ENCODE measurements at regions not wholly inside any gene's neighbourhood (a gene's known extent, or its start where the extent isn't known, plus 50 kb on each side); places are given as distances from the start of the nearest gene placed in this dataset.

GRCh38 chr18:30302181-30302580 lies 740.4 kb downstream of the DSC3 start:
- no peaks in the 10 kb centered on the region for H3K36me3 ChIP-seq (ENCODE audit: control insufficient read depth in 2 of 2, insufficient read depth in 2 of 2, low read length in 2 of 2)
- H3K4me3 ChIP-seq (ENCODE audit: low read length in 2 of 2) = no peak overlapping the region
- no peaks in the 10 kb centered on the region for H3K9me3 ChIP-seq (ENCODE audit: control insufficient read depth in 2 of 2, low read length in 2 of 2)
- no peak overlapping the region for H3K27ac ChIP-seq (ENCODE audit: low read depth in 2 of 2, low read length in 2 of 2)
- H3K4me1 ChIP-seq (ENCODE audit: control insufficient read depth in 2 of 2, insufficient read depth in 2 of 2, low read length in 2 of 2) = no peaks in the 10 kb centered on the region
- no peaks in the 10 kb centered on the region for H3K27me3 ChIP-seq (ENCODE audit: control insufficient read depth in 2 of 2, insufficient read depth in 2 of 2, low read length in 2 of 2)
- no peak overlapping the region for H3K9ac ChIP-seq (ENCODE audit: low read depth in 1 of 2, low read length in 2 of 2)

GRCh38 chr18:30298769-30299168 lies 743.8 kb downstream of the DSC3 start:
- no peak overlapping the region for H3K4me3 ChIP-seq (ENCODE audit: low read length in 2 of 2)
- H3K9me3 ChIP-seq (ENCODE audit: control insufficient read depth in 2 of 2, low read length in 2 of 2) = no peaks in the 10 kb centered on the region
- H3K27ac ChIP-seq (ENCODE audit: low read depth in 2 of 2, low read length in 2 of 2) = no peak overlapping the region
- no peaks in the 10 kb centered on the region for H3K36me3 ChIP-seq (ENCODE audit: control insufficient read depth in 2 of 2, insufficient read depth in 2 of 2, low read length in 2 of 2)
- no peaks in the 10 kb centered on the region for H3K4me1 ChIP-seq (ENCODE audit: control insufficient read depth in 2 of 2, insufficient read depth in 2 of 2, low read length in 2 of 2)
- no peaks in the 10 kb centered on the region for H3K27me3 ChIP-seq (ENCODE audit: control insufficient read depth in 2 of 2, insufficient read depth in 2 of 2, low read length in 2 of 2)
- no peak overlapping the region for H3K9ac ChIP-seq (ENCODE audit: low read depth in 1 of 2, low read length in 2 of 2)

DNA sequence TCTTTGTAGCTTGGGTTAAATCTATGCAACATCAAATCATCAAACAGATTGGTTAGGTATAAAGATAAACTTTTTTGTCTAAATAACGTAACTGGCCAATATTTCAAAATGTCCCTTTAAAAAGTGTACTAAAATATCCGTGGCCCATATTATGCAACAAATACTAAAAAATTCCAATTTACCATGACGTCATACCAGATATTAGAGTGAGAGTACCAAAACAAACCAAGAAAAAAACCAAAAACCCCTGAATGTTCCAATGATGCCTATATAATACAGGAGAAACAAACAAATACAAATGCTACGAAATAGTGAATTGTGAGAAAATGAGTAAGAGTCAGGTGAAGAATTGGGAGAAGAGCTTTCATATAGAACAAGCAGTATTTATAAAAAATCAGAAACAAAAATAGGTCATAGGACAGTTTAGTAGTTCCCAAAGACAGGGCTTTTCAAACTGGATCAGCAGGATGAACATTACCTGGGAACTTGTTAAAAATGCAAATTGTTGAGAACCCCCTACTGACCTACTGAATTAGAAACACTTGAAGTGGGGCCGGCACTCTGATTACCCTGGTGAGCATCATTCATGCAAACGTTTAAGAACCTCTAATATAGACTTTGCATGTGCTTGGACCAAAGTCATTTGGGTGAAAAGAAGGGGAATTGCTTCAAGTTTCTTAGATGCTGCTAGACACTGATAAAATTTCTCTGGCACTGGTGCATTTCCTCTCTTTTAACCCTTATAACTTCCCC lies 753.7 kb downstream of the DSC3 start:
- H3K36me3 ChIP-seq (ENCODE audit: control insufficient read depth in 2 of 2, insufficient read depth in 2 of 2, low read length in 2 of 2) = no peaks in the 10 kb centered on the region
- H3K4me1 ChIP-seq (ENCODE audit: control insufficient read depth in 2 of 2, insufficient read depth in 2 of 2, low read length in 2 of 2) = no peaks in the 10 kb centered on the region
- no peak overlapping the region for H3K4me3 ChIP-seq (ENCODE audit: low read length in 2 of 2)
- no peaks in the 10 kb centered on the region for H3K9me3 ChIP-seq (ENCODE audit: control insufficient read depth in 2 of 2, low read length in 2 of 2)
- no peak overlapping the region for H3K9ac ChIP-seq (ENCODE audit: low read depth in 1 of 2, low read length in 2 of 2)
- no peak overlapping the region for H3K27ac ChIP-seq (ENCODE audit: low read depth in 2 of 2, low read length in 2 of 2)
- H3K27me3 ChIP-seq (ENCODE audit: control insufficient read depth in 2 of 2, insufficient read depth in 2 of 2, low read length in 2 of 2) = no peaks in the 10 kb centered on the region

DNA sequence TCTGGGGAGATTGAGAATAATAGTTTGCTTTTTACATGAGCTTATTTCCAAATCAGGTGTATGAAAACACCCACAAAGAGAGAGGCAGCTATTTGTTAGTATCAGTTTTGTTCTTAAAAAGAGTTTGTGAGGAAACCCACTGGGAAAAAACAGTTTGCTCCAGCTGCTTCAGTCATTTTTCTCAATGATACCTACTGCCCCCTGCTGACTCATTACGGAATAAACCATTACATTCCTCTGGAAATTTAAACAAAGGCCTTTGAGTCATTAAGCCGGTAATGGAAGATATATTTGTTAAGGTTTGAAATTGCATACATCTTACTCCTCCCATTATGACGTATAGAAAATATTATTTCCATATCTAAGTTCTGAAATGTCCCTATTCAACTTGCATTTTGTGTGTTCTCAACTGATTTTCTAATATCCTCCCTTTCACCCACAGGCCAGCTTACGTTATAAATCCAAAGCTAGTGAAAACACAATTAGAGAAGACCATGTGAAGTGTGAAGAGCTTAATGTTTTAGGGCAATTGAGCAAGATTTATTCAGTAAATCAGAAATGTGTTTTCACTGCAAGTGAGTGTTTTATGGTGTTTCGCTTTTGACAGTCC lies 761.6 kb downstream of the DSC3 start:
- no peak overlapping the region for H3K9ac ChIP-seq (ENCODE audit: low read depth in 1 of 2, low read length in 2 of 2)

DNA sequence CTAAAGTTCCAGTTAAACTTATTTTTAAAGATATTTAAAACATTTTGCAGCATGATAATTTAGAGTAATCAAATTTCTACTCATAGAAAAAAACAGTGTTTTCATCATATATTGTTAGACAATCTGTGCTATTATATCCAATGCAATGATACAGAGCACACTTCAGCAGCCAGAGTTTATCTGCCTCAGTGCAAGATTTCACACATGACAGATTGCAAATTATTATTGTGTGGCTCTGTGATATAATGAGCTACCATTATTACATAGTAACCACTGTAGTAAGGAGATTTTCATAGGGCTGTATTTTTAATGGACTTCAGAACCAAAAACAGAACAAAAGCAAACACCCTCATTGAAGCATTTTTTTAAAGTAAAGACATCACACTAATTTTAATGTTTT lies 762.4 kb downstream of the DSC3 start:
- H3K4me1 ChIP-seq (ENCODE audit: control insufficient read depth in 2 of 2, insufficient read depth in 2 of 2, low read length in 2 of 2) = no peaks in the 10 kb centered on the region
- no peak overlapping the region for H3K9ac ChIP-seq (ENCODE audit: low read depth in 1 of 2, low read length in 2 of 2)
- H3K27me3 ChIP-seq (ENCODE audit: control insufficient read depth in 2 of 2, insufficient read depth in 2 of 2, low read length in 2 of 2) = no peaks in the 10 kb centered on the region
- no peak overlapping the region for H3K27ac ChIP-seq (ENCODE audit: low read depth in 2 of 2, low read length in 2 of 2)
- H3K9me3 ChIP-seq (ENCODE audit: control insufficient read depth in 2 of 2, low read length in 2 of 2) = no peaks in the 10 kb centered on the region
- H3K4me3 ChIP-seq (ENCODE audit: low read length in 2 of 2) = no peak overlapping the region
- no peaks in the 10 kb centered on the region for H3K36me3 ChIP-seq (ENCODE audit: control insufficient read depth in 2 of 2, insufficient read depth in 2 of 2, low read length in 2 of 2)

More for the DNA sequence above, 761.6 kb downstream of the DSC3 start:
- no peaks in the 10 kb centered on the region for H3K4me1 ChIP-seq (ENCODE audit: control insufficient read depth in 2 of 2, insufficient read depth in 2 of 2, low read length in 2 of 2)
- no peaks in the 10 kb centered on the region for H3K36me3 ChIP-seq (ENCODE audit: control insufficient read depth in 2 of 2, insufficient read depth in 2 of 2, low read length in 2 of 2)
- H3K9me3 ChIP-seq (ENCODE audit: control insufficient read depth in 2 of 2, low read length in 2 of 2) = no peaks in the 10 kb centered on the region
- no peak overlapping the region for H3K4me3 ChIP-seq (ENCODE audit: low read length in 2 of 2)
- no peak overlapping the region for H3K27ac ChIP-seq (ENCODE audit: low read depth in 2 of 2, low read length in 2 of 2)
- no peaks in the 10 kb centered on the region for H3K27me3 ChIP-seq (ENCODE audit: control insufficient read depth in 2 of 2, insufficient read depth in 2 of 2, low read length in 2 of 2)

DNA sequence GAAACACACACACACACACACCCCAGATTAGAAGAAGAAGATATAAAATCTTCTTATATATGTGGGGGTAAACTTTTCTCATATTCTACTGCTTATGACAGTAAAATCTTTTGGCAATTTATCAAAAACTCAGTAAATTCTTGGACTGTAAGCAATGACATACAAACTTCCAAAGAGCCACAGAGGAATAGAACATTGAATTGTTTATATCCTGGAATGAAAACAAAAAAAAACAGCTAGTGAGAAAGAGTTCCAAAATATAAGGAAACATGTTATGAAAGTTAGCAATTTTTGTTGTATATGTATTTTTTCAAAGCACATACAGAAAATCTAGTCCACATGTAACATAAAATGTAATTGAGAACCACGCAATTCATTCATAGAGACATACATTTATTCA lies 764.9 kb downstream of the DSC3 start:
- no peaks in the 10 kb centered on the region for H3K36me3 ChIP-seq (ENCODE audit: control insufficient read depth in 2 of 2, insufficient read depth in 2 of 2, low read length in 2 of 2)
- H3K27ac ChIP-seq (ENCODE audit: low read depth in 2 of 2, low read length in 2 of 2) = no peak overlapping the region
- H3K9me3 ChIP-seq (ENCODE audit: control insufficient read depth in 2 of 2, low read length in 2 of 2) = no peaks in the 10 kb centered on the region
- no peaks in the 10 kb centered on the region for H3K27me3 ChIP-seq (ENCODE audit: control insufficient read depth in 2 of 2, insufficient read depth in 2 of 2, low read length in 2 of 2)
- no peaks in the 10 kb centered on the region for H3K4me1 ChIP-seq (ENCODE audit: control insufficient read depth in 2 of 2, insufficient read depth in 2 of 2, low read length in 2 of 2)
- no peak overlapping the region for H3K4me3 ChIP-seq (ENCODE audit: low read length in 2 of 2)
- H3K9ac ChIP-seq (ENCODE audit: low read depth in 1 of 2, low read length in 2 of 2) = no peak overlapping the region

DNA sequence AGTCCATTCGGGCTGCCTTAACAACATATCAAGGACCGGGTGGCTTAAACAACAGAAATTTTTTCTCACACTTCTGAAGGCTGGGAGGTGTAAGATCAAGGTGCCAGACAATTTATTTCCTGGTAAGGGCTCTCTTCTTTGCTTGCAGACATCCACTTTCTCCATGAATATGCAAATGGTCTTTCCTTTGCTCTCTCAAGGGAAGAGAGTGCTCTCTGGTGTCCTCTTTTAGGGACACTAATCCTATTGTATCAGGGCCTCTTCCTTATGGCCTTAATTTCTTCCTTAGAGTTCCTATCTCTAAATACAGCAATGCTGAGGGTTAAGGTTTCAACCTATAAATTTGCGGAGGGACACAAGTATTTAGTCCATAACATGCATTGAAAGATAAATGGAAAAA lies 770.8 kb downstream of the DSC3 start:
- no peak overlapping the region for H3K9ac ChIP-seq (ENCODE audit: low read depth in 1 of 2, low read length in 2 of 2)
- H3K36me3 ChIP-seq (ENCODE audit: control insufficient read depth in 2 of 2, insufficient read depth in 2 of 2, low read length in 2 of 2) = no peaks in the 10 kb centered on the region
- no peaks in the 10 kb centered on the region for H3K9me3 ChIP-seq (ENCODE audit: control insufficient read depth in 2 of 2, low read length in 2 of 2)
- no peaks in the 10 kb centered on the region for H3K4me1 ChIP-seq (ENCODE audit: control insufficient read depth in 2 of 2, insufficient read depth in 2 of 2, low read length in 2 of 2)
- no peak overlapping the region for H3K27ac ChIP-seq (ENCODE audit: low read depth in 2 of 2, low read length in 2 of 2)
- H3K27me3 ChIP-seq (ENCODE audit: control insufficient read depth in 2 of 2, insufficient read depth in 2 of 2, low read length in 2 of 2) = no peaks in the 10 kb centered on the region
- H3K4me3 ChIP-seq (ENCODE audit: low read length in 2 of 2) = no peak overlapping the region

- Histone ChIP-seq H3K36me3 (ENCODE audit: control insufficient read depth in 2 of 2, insufficient read depth in 2 of 2, low read length in 2 of 2) (no peaks in the 10 kb centered on the region), H3K27ac (ENCODE audit: low read depth in 2 of 2, low read length in 2 of 2) (no peak overlapping the region), H3K4me1 (ENCODE audit: control insufficient read depth in 2 of 2, insufficient read depth in 2 of 2, low read length in 2 of 2) (no peaks in the 10 kb centered on the region), H3K9me3 (ENCODE audit: control insufficient read depth in 2 of 2, low read length in 2 of 2) (no peaks in the 10 kb centered on the region), H3K27me3 (ENCODE audit: control insufficient read depth in 2 of 2, insufficient read depth in 2 of 2, low read length in 2 of 2) (no peaks in the 10 kb centered on the region), H3K9ac (ENCODE audit: low read depth in 1 of 2, low read length in 2 of 2) (no peak overlapping the region), H3K4me3 (ENCODE audit: low read length in 2 of 2) (no peak overlapping the region)
These were observed 777.4 kb downstream of the DSC3 start for GRCh38 chr18:30265190-30265589.

GRCh38 chr18:30254331-30254730 lies 788.2 kb downstream of the DSC3 start:
- Histone ChIP-seq H3K9me3 (ENCODE audit: control insufficient read depth in 2 of 2, low read length in 2 of 2) (no peaks in the 10 kb centered on the region), H3K9ac (ENCODE audit: low read depth in 1 of 2, low read length in 2 of 2) (no peak overlapping the region)

GRCh38 chr18:30248056-30248455 lies 794.5 kb downstream of the DSC3 start:
- no peaks in the 10 kb centered on the region for H3K4me1 ChIP-seq (ENCODE audit: control insufficient read depth in 2 of 2, insufficient read depth in 2 of 2, low read length in 2 of 2)
- no peak overlapping the region for H3K9ac ChIP-seq (ENCODE audit: low read depth in 1 of 2, low read length in 2 of 2)
- no peaks in the 10 kb centered on the region for H3K9me3 ChIP-seq (ENCODE audit: control insufficient read depth in 2 of 2, low read length in 2 of 2)
- no peaks in the 10 kb centered on the region for H3K36me3 ChIP-seq (ENCODE audit: control insufficient read depth in 2 of 2, insufficient read depth in 2 of 2, low read length in 2 of 2)
- H3K27me3 ChIP-seq (ENCODE audit: control insufficient read depth in 2 of 2, insufficient read depth in 2 of 2, low read length in 2 of 2) = no peaks in the 10 kb centered on the region
- no peak overlapping the region for H3K4me3 ChIP-seq (ENCODE audit: low read length in 2 of 2)
- H3K27ac ChIP-seq (ENCODE audit: low read depth in 2 of 2, low read length in 2 of 2) = no peak overlapping the region

More at GRCh38 chr18:30254331-30254730, 788.2 kb downstream of the DSC3 start:
- Histone ChIP-seq H3K4me3 (ENCODE audit: low read length in 2 of 2) (no peak overlapping the region), H3K4me1 (ENCODE audit: control insufficient read depth in 2 of 2, insufficient read depth in 2 of 2, low read length in 2 of 2) (no peaks in the 10 kb centered on the region), H3K27ac (ENCODE audit: low read depth in 2 of 2, low read length in 2 of 2) (no peak overlapping the region), H3K36me3 (ENCODE audit: control insufficient read depth in 2 of 2, insufficient read depth in 2 of 2, low read length in 2 of 2) (no peaks in the 10 kb centered on the region), H3K27me3 (ENCODE audit: control insufficient read depth in 2 of 2, insufficient read depth in 2 of 2, low read length in 2 of 2) (no peaks in the 10 kb centered on the region)

Data from mucosa of rectum (tissue), 2 donors.